K562 (cell line): ENCODE measurements at regions not wholly inside any gene's neighbourhood (a gene's known extent, or its start where the extent isn't known, plus 50 kb on each side); places are given as distances from the start of the nearest gene placed in this dataset.

ENCODE experiments used
- BCL6 ChIP-seq: fragments of 250-450 bp; sonication (Bioruptor Pico); IDR thresholded peaks from 2 replicates; pipeline ENCODE4 v1.4.0; 2020
- CBX3 ChIP-seq, 2 experiments: IDR thresholded peaks; 1 replicate in 1 of 2; 2 replicates in 1 of 2; pipeline ENCODE4 v1.6.1; 2012; ENCODE audit warnings: inconsistent platforms in 2 of 2, low read length in 2 of 2, borderline replicate concordance in 1 of 2, control low read depth in 1 of 2
- CHCHD3 ChIP-seq: fragments of 250-450 bp; sonication (Bioruptor Pico); IDR thresholded peaks from 2 replicates; pipeline ENCODE4 v2.1.2; 2022; ENCODE audit warnings: mild to moderate bottlenecking
- CHD4 ChIP-seq: fragments of 200-600 bp; sonication (generic); IDR thresholded peaks from 3 replicates; pipeline ENCODE4 v1.6.1; 2012; ENCODE audit warnings: low read depth, mild to moderate bottlenecking, mixed read lengths, low read length, inconsistent platforms; ENCODE audit not compliant: insufficient read depth, insufficient replicate concordance, poor library complexity, severe bottlenecking
- EP400 ChIP-seq: fragments of 450-650 bp; IDR thresholded peaks from 2 replicates; pipeline ENCODE4 v1.6.1; 2017; ENCODE audit warnings: antibody characterized with exemption, mild to moderate bottlenecking, moderate library complexity
- FOXA3 ChIP-seq, 2 experiments: fragments of 450-650 bp in 1 of 2; sonication (generic) in 1 of 2; formaldehyde crosslinking; IDR thresholded peaks in 1 of 2; conservative IDR thresholded peaks in 1 of 2; 2 replicates each; pipeline versions ENCODE4 v1.4.0 to v1.8.0; 2020 to 2022; ENCODE audit warnings: mild to moderate bottlenecking in 2 of 2, missing genetic modification reagents in 1 of 2
- GATAD2B ChIP-seq: fragments of 450-650 bp; IDR thresholded peaks from 2 replicates; pipeline ENCODE4 v1.6.1; 2017; ENCODE audit warnings: mild to moderate bottlenecking, borderline replicate concordance
- HLTF ChIP-seq: fragments of 450-650 bp; IDR thresholded peaks from 2 replicates; pipeline ENCODE4 v1.6.1; 2016
- KAT7 ChIP-seq: sonication (generic); formaldehyde crosslinking; IDR thresholded peaks from 2 replicates; pipeline ENCODE4 v1.8.0; 2022; ENCODE audit warnings: missing genetic modification reagents, mild to moderate bottlenecking, borderline replicate concordance
- LCOR ChIP-seq: sonication (generic); formaldehyde crosslinking; IDR thresholded peaks from 2 replicates; pipeline ENCODE4 v1.8.0; 2022; ENCODE audit warnings: mild to moderate bottlenecking, missing genetic modification reagents
- NFRKB ChIP-seq: fragments of 450-650 bp; IDR thresholded peaks from 2 replicates; pipeline ENCODE4 v1.6.1; 2016; ENCODE audit warnings: low read depth
- NR2C2 ChIP-seq, 2 experiments: fragments of 200-800 bp in 1 of 2; sonication (Bioruptor generic) in 1 of 2; sonication (generic) in 1 of 2; formaldehyde crosslinking in 1 of 2; IDR thresholded peaks; 2 replicates each; pipeline versions ENCODE4 v1.6.1 to v1.8.0; 2016 to 2022; ENCODE audit warnings: mild to moderate bottlenecking in 1 of 2, missing compliant biosample characterization in 1 of 2, missing genetic modification characterization in 1 of 2, missing genetic modification reagents in 1 of 2
- SETDB1 ChIP-seq: IDR thresholded peaks from one replicate; pipeline ENCODE4 v1.6.1; 2012; ENCODE audit warnings: low read length, control low read depth, inconsistent platforms
- XRCC5 ChIP-seq: fragments of 200-400 bp; formaldehyde crosslinking; IDR thresholded peaks from 2 replicates; pipeline ENCODE4 v1.6.1; 2017; ENCODE audit warnings: low read depth, mild to moderate bottlenecking, low read length
- ZKSCAN8 ChIP-seq: fragments of 200-800 bp; sonication (Bioruptor generic); IDR thresholded peaks from 2 replicates; pipeline ENCODE4 v1.6.1; 2016; ENCODE audit warnings: missing genetic modification characterization, missing compliant biosample characterization
- ZNF3 ChIP-seq: fragments of 250-450 bp; sonication (Bioruptor Pico); IDR thresholded peaks from 2 replicates; pipeline ENCODE4 v1.5.0; 2021; ENCODE audit warnings: mild to moderate bottlenecking, moderate library complexity
- ZNF384 ChIP-seq: IDR thresholded peaks from 2 replicates; pipeline ENCODE4 v1.6.1; 2012; ENCODE audit warnings: low read depth, low read length, improper control_type of control experiment
- ZNF41 ChIP-seq: fragments of 250-450 bp; sonication (Bioruptor Pico); conservative IDR thresholded peaks from 2 replicates; pipeline ENCODE4 v1.4.0; 2020; ENCODE audit warnings: mild to moderate bottlenecking
- ZZZ3 ChIP-seq: fragments of 450-650 bp; IDR thresholded peaks from 2 replicates; pipeline ENCODE4 v1.6.1; 2016; ENCODE audit warnings: antibody characterized with exemption, mild to moderate bottlenecking, moderate library complexity
- TF ChIP-seq, protein P1 (sequence below): fragments of 250-450 bp; sonication (Bioruptor Pico); IDR thresholded peaks from 2 replicates; pipeline ENCODE4 v1.5.0; 2020; ENCODE audit warnings: mild to moderate bottlenecking
- TF ChIP-seq, protein P2 (sequence below): fragments of 250-450 bp; sonication (Bioruptor Pico); IDR thresholded peaks from 2 replicates; pipeline ENCODE4 v1.4.0; 2020; ENCODE audit warnings: mild to moderate bottlenecking, moderate library complexity, borderline replicate concordance
- TF ChIP-seq, protein P3 (sequence below): sonication (generic); formaldehyde crosslinking; IDR thresholded peaks from 2 replicates; pipeline ENCODE4 v1.8.1; 2023; ENCODE audit warnings: mild to moderate bottlenecking, missing genetic modification reagents
- TF ChIP-seq, protein P4 (sequence below): sonication (generic); formaldehyde crosslinking; IDR thresholded peaks from 2 replicates; pipeline ENCODE4 v1.9.0; 2022; ENCODE audit warnings: mild to moderate bottlenecking, missing genetic modification reagents

DNA sequence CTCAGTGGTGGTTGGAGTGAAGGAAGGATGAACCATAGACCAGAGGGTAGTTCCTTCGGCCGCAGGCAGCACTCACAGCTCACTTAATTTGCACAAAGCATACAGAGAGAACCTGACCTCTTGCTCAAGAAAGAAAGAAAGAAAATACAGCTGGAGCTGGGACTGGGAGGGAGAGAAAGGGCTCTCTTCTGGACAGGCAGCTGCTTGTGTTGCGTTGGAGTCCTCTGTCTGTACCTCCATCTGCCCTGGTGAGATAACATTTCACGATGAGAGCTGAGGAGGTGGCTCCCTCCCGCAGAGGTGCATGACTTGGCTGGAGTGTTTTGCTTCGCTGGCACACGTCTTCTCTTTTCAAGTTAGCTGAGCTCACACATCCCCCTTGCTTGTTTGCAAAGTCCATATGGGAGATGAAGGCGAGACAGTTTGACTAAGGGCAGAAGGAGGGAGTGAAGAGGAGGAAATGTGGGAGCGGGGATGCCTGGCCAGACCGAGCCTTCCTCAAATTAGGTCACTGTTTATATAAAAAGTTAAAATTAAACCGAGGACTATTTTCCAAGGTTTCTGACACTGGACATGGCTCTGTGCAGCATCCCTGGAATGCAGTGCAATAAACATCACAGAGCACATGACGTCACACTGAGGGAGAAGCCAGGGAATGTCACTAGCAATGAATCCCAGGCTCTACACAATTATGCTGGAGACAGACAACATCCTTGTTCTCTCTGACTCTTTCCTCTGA is 359.4 kb downstream of the CD83 start (continued):
- TF ChIP-seq NR2C2 (CRISPR knock-in tag; IDR thresholded peaks at IDR 0.05) (no peak), NR2C2 (tag; IDR thresholded peaks at IDR 0.05) (peak; percentile 55), KAT7 (no peak), CHCHD3 (CRISPR knock-in tag) (no peak), LCOR (CRISPR knock-in tag) (no peak), GATAD2B (0 out of 2 replicates have a peak, but pooled peaks have one; percentile 40), FOXA3 (CRISPR knock-in tag; conservative IDR thresholded peaks at IDR 0.05 in 1 of 2, IDR thresholded peaks at IDR 0.05 in 1 of 2) (peak; percentile 33 to 41; a peak in 1 of 4 replicates), NFRKB (0 out of 2 replicates have a peak, but pooled peaks have one; percentile 50), CBX3 (IDR thresholded peaks at IDR 0.05; ENCODE audit: borderline replicate concordance in 1 of 2, low read length in 2 of 2) (peak in 1 of 2 experiments; percentile 92; a peak in 1 of 3 replicates), EP400 (peak; percentile 77), CHD4 (no peak), ZNF3 (CRISPR knock-in tag) (no peak), ZNF384 (peak; percentile 39; the same call in 1 of the 2 replicates), SETDB1 (no peak), HLTF (no peak), ZZZ3 (no peak), ZKSCAN8 (CRISPR knock-in tag) (peak; percentile 76; the same call in 1 of the 2 replicates), ZNF41 (CRISPR knock-in tag) (no peak), BCL6 (CRISPR knock-in tag) (no peak), XRCC5 (no peak)
- TF ChIP-seq, protein P1, sequence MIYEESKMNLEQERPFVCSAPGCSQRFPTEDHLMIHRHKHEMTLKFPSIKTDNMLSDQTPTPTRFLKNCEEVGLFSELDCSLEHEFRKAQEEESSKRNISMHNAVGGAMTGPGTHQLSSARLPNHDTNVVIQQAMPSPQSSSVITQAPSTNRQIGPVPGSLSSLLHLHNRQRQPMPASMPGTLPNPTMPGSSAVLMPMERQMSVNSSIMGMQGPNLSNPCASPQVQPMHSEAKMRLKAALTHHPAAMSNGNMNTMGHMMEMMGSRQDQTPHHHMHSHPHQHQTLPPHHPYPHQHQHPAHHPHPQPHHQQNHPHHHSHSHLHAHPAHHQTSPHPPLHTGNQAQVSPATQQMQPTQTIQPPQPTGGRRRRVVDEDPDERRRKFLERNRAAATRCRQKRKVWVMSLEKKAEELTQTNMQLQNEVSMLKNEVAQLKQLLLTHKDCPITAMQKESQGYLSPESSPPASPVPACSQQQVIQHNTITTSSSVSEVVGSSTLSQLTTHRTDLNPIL (CRISPR knock-in tag) = no peak
- TF ChIP-seq, protein P2, sequence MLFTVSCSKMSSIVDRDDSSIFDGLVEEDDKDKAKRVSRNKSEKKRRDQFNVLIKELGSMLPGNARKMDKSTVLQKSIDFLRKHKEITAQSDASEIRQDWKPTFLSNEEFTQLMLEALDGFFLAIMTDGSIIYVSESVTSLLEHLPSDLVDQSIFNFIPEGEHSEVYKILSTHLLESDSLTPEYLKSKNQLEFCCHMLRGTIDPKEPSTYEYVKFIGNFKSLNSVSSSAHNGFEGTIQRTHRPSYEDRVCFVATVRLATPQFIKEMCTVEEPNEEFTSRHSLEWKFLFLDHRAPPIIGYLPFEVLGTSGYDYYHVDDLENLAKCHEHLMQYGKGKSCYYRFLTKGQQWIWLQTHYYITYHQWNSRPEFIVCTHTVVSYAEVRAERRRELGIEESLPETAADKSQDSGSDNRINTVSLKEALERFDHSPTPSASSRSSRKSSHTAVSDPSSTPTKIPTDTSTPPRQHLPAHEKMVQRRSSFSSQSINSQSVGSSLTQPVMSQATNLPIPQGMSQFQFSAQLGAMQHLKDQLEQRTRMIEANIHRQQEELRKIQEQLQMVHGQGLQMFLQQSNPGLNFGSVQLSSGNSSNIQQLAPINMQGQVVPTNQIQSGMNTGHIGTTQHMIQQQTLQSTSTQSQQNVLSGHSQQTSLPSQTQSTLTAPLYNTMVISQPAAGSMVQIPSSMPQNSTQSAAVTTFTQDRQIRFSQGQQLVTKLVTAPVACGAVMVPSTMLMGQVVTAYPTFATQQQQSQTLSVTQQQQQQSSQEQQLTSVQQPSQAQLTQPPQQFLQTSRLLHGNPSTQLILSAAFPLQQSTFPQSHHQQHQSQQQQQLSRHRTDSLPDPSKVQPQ (CRISPR knock-in tag) = no peak
- TF ChIP-seq, protein P3, sequence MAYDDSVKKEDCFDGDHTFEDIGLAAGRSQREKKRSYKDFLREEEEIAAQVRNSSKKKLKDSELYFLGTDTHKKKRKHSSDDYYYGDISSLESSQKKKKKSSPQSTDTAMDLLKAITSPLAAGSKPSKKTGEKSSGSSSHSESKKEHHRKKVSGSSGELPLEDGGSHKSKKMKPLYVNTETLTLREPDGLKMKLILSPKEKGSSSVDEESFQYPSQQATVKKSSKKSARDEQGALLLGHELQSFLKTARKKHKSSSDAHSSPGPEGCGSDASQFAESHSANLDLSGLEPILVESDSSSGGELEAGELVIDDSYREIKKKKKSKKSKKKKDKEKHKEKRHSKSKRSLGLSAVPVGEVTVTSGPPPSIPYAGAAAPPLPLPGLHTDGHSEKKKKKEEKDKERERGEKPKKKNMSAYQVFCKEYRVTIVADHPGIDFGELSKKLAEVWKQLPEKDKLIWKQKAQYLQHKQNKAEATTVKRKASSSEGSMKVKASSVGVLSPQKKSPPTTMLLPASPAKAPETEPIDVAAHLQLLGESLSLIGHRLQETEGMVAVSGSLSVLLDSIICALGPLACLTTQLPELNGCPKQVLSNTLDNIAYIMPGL = no peak
- TF ChIP-seq, protein P4, sequence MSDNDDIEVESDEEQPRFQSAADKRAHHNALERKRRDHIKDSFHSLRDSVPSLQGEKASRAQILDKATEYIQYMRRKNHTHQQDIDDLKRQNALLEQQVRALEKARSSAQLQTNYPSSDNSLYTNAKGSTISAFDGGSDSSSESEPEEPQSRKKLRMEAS (CRISPR knock-in tag) = peak; percentile 78
